Astrocyte (in vitro differentiated cells and primary cell): ENCODE measurements at regions not wholly inside any gene's neighbourhood (a gene's known extent, or its start where the extent isn't known, plus 50 kb on each side); places are given as distances from the start of the nearest gene placed in this dataset.

ENCODE experiments used
- CTCF ChIP-seq: IDR thresholded peaks from 2 replicates; pipeline ENCODE4 v1.5.1; 2011; ENCODE audit warnings: low read depth, mild to moderate bottlenecking, inconsistent platforms, low read length, moderate library complexity; ENCODE audit not compliant: insufficient read depth
- EZH2 ChIP-seq: IDR thresholded peaks from 2 replicates; pipeline ENCODE4 v1.6.1; 2012; ENCODE audit warnings: mild to moderate bottlenecking, low read length, inconsistent platforms; ENCODE audit not compliant: insufficient read depth

- TF ChIP-seq EZH2 (no peak), CTCF (no peak)
Observed at GRCh38 chr4:188663369-188663768, 524.1 kb downstream of the TRIML1 start.
